22Rv1 (cell line): ENCODE measurements at regions not wholly inside any gene's neighbourhood (a gene's known extent, or its start where the extent isn't known, plus 50 kb on each side); places are given as distances from the start of the nearest gene placed in this dataset.

Source experiments
- CTCF ChIP-seq: fragments of 450-650 bp; IDR thresholded peaks from 2 replicates; pipeline ENCODE4 v1.5.1; 2017; ENCODE audit warnings: mild to moderate bottlenecking
- ZFX ChIP-seq: fragments of 450-650 bp; IDR thresholded peaks from 2 replicates; pipeline ENCODE4 v1.6.1; 2017; ENCODE audit warnings: antibody characterized with exemption, borderline replicate concordance

- TF ChIP-seq CTCF (no peak), ZFX (no peak)
Measured at GRCh38 chr1:4485398-4485797, 169.0 kb upstream of the AJAP1 start.
